SK-N-SH (cell line): ENCODE measurements at regions not wholly inside any gene's neighbourhood (a gene's known extent, or its start where the extent isn't known, plus 50 kb on each side); places are given as distances from the start of the nearest gene placed in this dataset.

Experiments
- CTCF ChIA-PET: fragments of 300-600, 350-600 bp; formaldehyde crosslinking; extraction: SDS; loops from one replicate; lab custom pipeline; 2021; lab: Yijun Ruan, JAX
- POLR2A ChIA-PET: fragments of 350-600 bp; sonication (Branson Sonifier 250); formaldehyde crosslinking; extraction: SDS; loops from one replicate; lab custom pipeline; 2020; ENCODE audit warnings: antibody characterized with exemption, inconsistent platforms; lab: Yijun Ruan, JAX
- DNase-seq: peaks from one replicate; pipeline ENCODE4 v3.0.0; 2012
- H2AFZ ChIP-seq: fragments of 200-600 bp; sonication (generic); 2 replicates; pipeline ENCODE4 v1.8.1; 2016; ENCODE audit warnings: antibody characterized with exemption, mild to moderate bottlenecking, low read depth
- H3F3A ChIP-seq: fragments of 200-600 bp; sonication (generic); replicated peaks from 2 replicates; pipeline ENCODE3; 2016; ENCODE audit warnings: antibody characterized with exemption, mild to moderate bottlenecking; ENCODE audit not compliant: insufficient read depth
- H3K27ac ChIP-seq, 2 experiments: fragments of 200-500 bp in 1 of 2; fragments of 200-600 bp in 1 of 2; sonication (Bioruptor generic) in 1 of 2; sonication (generic), shearing (Covaris generic) in 1 of 2; 2 replicates each; pipeline versions ENCODE4 v1.5.1 to v1.6.1; 2014 to 2016; ENCODE audit warnings: low read depth in 2 of 2, inconsistent platforms in 1 of 2, low read length in 1 of 2, mild to moderate bottlenecking in 1 of 2, mixed read lengths in 1 of 2
- H3K27me3 ChIP-seq: fragments of 200-600 bp; sonication (generic), shearing (Covaris generic); 2 replicates; pipeline ENCODE4 v1.6.1; 2016; ENCODE audit warnings: mixed run types; ENCODE audit not compliant: insufficient read depth
- H3K36me3 ChIP-seq, 2 experiments: fragments of 200-500 bp in 1 of 2; fragments of 200-600 bp in 1 of 2; sonication (Bioruptor generic) in 1 of 2; sonication (generic) in 1 of 2; replicated peaks in 1 of 2; 2 replicates each; pipeline versions ENCODE3 to v1.5.1; 2014 to 2016; ENCODE audit warnings: low read length in 1 of 2, mild to moderate bottlenecking in 1 of 2; ENCODE audit not compliant: insufficient read depth in 2 of 2, control insufficient read depth in 1 of 2
- H3K4me1 ChIP-seq, 2 experiments: fragments of 200-500 bp in 1 of 2; fragments of 200-600 bp in 1 of 2; sonication (Bioruptor generic) in 1 of 2; sonication (generic), shearing (Covaris generic) in 1 of 2; 2 replicates each; pipeline versions ENCODE4 v1.5.1 to v1.6.1; 2014 to 2016; ENCODE audit warnings: low read depth in 1 of 2, low read length in 1 of 2, mixed run types in 1 of 2; ENCODE audit not compliant: insufficient read depth in 2 of 2, control insufficient read depth in 1 of 2
- H3K4me2 ChIP-seq: fragments of 200-600 bp; sonication (generic), shearing (Covaris generic); 2 replicates; pipeline ENCODE4 v1.6.1; 2017; ENCODE audit warnings: mixed run types
- H3K4me3 ChIP-seq, 2 experiments: fragments of 200-500 bp in 1 of 2; fragments of 200-600 bp in 1 of 2; sonication (Bioruptor generic) in 1 of 2; sonication (generic), shearing (Covaris generic) in 1 of 2; 2 replicates each; pipeline versions ENCODE4 v1.5.1 to v1.8.1; 2014 to 2016; ENCODE audit warnings: low read depth in 2 of 2, inconsistent platforms in 1 of 2, low read length in 1 of 2, mild to moderate bottlenecking in 1 of 2, mixed read lengths in 1 of 2, moderate library complexity in 1 of 2
- H3K79me2 ChIP-seq: fragments of 200-600 bp; sonication (generic); 2 replicates; pipeline ENCODE4 v1.8.1; 2017; ENCODE audit warnings: mild to moderate bottlenecking; ENCODE audit not compliant: insufficient read depth
- H3K9ac ChIP-seq: fragments of 200-600 bp; sonication (generic); 2 replicates; pipeline ENCODE4 v1.6.1; 2017; ENCODE audit warnings: mixed run types
- H3K9me2 ChIP-seq: fragments of 200-600 bp; sonication (generic); 2 replicates; pipeline ENCODE4 v1.6.1; 2017; ENCODE audit warnings: mixed run types
- H3K9me3 ChIP-seq: fragments of 200-600 bp; sonication (generic); 2 replicates; pipeline ENCODE4 v1.6.1; 2017; ENCODE audit warnings: mixed run types, mild to moderate bottlenecking, moderate library complexity
- H4K20me1 ChIP-seq: fragments of 200-600 bp; sonication (generic); 2 replicates; pipeline ENCODE4 v1.6.1; 2017; ENCODE audit warnings: mild to moderate bottlenecking, mixed run types; ENCODE audit not compliant: insufficient read depth
- ELF1 ChIP-seq: IDR thresholded peaks from 2 replicates; pipeline ENCODE4 v1.4.0; 2012
- EP300 ChIP-seq, 2 experiments: IDR thresholded peaks; 2 replicates each; pipeline versions ENCODE4 v1.4.0 to v1.6.1; 2012; ENCODE audit warnings: borderline replicate concordance in 1 of 2, low read depth in 1 of 2, low read length in 1 of 2
- EZH2phosphoT487 ChIP-seq: fragments of 200-600 bp; sonication (generic); IDR thresholded peaks from 2 replicates; pipeline ENCODE4 v1.6.1; 2017; ENCODE audit warnings: low read depth, mixed run types, mild to moderate bottlenecking, antibody characterized with exemption, moderate library complexity, borderline replicate concordance
- FOSL2 ChIP-seq: IDR thresholded peaks from 2 replicates; pipeline ENCODE4 v1.4.0; 2012; ENCODE audit warnings: low read depth, mild to moderate bottlenecking, moderate library complexity, borderline replicate concordance
- FOXM1 ChIP-seq: IDR thresholded peaks from 2 replicates; pipeline ENCODE4 v1.4.0; 2012; ENCODE audit warnings: low read depth, mild to moderate bottlenecking
- GABPA ChIP-seq: IDR thresholded peaks from 2 replicates; pipeline ENCODE4 v1.4.0; 2012; ENCODE audit warnings: low read depth, mild to moderate bottlenecking
- MAX ChIP-seq: IDR thresholded peaks from 2 replicates; pipeline ENCODE4 v1.4.0; 2012; ENCODE audit warnings: low read depth
- MEF2A ChIP-seq: IDR thresholded peaks from 2 replicates; pipeline ENCODE4 v1.4.0; 2012; ENCODE audit warnings: low read depth, borderline replicate concordance
- MXI1 ChIP-seq: IDR thresholded peaks from 2 replicates; pipeline ENCODE4 v1.6.1; 2012; ENCODE audit warnings: mild to moderate bottlenecking, low read depth, low read length, improper control_type of control experiment
- NFIC ChIP-seq: IDR thresholded peaks from 2 replicates; pipeline ENCODE4 v1.4.0; 2012; ENCODE audit warnings: borderline replicate concordance
- NRF1 ChIP-seq: IDR thresholded peaks from 2 replicates; pipeline ENCODE4 v1.6.1; 2012; ENCODE audit warnings: low read depth, mild to moderate bottlenecking, low read length
- RAD21 ChIP-seq: IDR thresholded peaks from 2 replicates; pipeline ENCODE4 v1.6.1; 2012; ENCODE audit warnings: mild to moderate bottlenecking, low read length
- RCOR1 ChIP-seq: fragments of 150-350 bp; IDR thresholded peaks from 2 replicates; pipeline ENCODE4 v1.6.1; 2017; ENCODE audit warnings: antibody characterized with exemption, low read length
- RFX5 ChIP-seq: IDR thresholded peaks from 2 replicates; pipeline ENCODE4 v1.6.1; 2012; ENCODE audit warnings: mild to moderate bottlenecking, improper control_type of control experiment, low read length
- SMC3 ChIP-seq: IDR thresholded peaks from 2 replicates; pipeline ENCODE4 v1.6.1; 2012; ENCODE audit warnings: low read depth, low read length, improper control_type of control experiment
- USF1 ChIP-seq: IDR thresholded peaks from 2 replicates; pipeline ENCODE4 v1.4.0; 2012; ENCODE audit warnings: low read depth, borderline replicate concordance
- USF2 ChIP-seq: fragments of 150-350 bp; IDR thresholded peaks from 2 replicates; pipeline ENCODE4 v1.6.1; 2017; ENCODE audit warnings: antibody characterized with exemption, low read length, low read depth, borderline replicate concordance
- ZBTB33 ChIP-seq: IDR thresholded peaks from 2 replicates; pipeline ENCODE4 v1.4.0; 2012; ENCODE audit warnings: low read depth, borderline replicate concordance
- WGBS: methylation state at CpG from one replicate; pipeline ENCODE4 v1.1.6; 2017; ENCODE audit warnings: low lambda C conversion rate; 5-methylcytosine and 5-hydroxymethylcytosine counted together
- TF ChIP-seq, protein P1 (sequence below): IDR thresholded peaks from 2 replicates; pipeline ENCODE4 v1.6.1; 2012; ENCODE audit warnings: mild to moderate bottlenecking, low read depth, low read length, moderate library complexity
- TF ChIP-seq, protein P2 (sequence below): IDR thresholded peaks from 2 replicates; pipeline ENCODE4; 2012
- TF ChIP-seq, protein P3 (sequence below): fragments of 200-600 bp; sonication (generic); IDR thresholded peaks from 2 replicates; pipeline ENCODE4 v1.6.1; 2017; ENCODE audit warnings: antibody characterized with exemption, mild to moderate bottlenecking, moderate library complexity

DNA sequence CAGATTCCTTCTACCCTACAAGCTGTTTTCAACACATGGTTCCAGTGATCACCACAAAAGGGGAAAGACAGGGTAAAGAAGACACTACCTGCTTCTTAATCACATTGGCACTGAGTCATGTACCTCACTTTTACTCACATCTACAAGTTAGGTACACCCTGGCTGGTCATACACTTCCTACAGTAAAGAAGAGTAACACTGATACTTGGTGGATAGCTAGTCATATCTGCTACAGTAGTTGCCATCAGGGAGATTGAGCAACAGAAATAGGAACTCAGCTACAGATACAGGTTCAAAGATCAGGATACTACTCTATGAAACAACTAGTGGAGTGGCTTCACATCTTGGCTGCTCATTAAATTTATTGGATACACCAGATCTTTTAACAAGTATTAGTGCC is 105.4 kb upstream of the DIAPH2 start (continued):
- TF ChIP-seq ZBTB33: no peak
- TF ChIP-seq ELF1: no peak

DNA sequence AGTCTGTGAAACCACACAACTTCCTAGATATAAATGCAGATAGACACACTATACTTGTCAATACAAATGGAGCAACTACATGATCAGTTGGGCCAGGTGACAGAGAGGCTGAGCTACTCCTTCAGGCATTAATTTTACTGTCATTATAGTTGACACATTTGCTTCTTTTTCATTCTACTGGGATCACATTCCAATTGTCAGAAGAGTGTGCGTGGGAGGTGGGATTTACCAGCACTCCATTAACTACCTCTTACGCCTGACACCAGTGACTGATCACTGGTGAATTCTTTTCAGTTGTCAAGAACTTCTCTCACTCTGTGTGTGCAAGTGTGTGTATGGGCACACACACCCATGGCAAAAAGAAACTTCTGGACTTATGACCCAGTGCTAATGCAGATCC is 94.2 kb upstream of the DIAPH2 start:
- H3K9me3 ChIP-seq: no peaks in the 10 kb centered on the region
- no peak overlapping the region for H3K4me3 ChIP-seq
- H4K20me1 ChIP-seq: no peaks in the 10 kb centered on the region
- no peaks in the 10 kb centered on the region for H3K79me2 ChIP-seq
- POLR2A ChIA-PET: no interaction called here
- no peak overlapping the region for H3K9ac ChIP-seq
- H3K4me2 ChIP-seq: no peak overlapping the region
- H3F3A ChIP-seq: no peaks in the 10 kb centered on the region
- CTCF ChIA-PET: no interaction called here
- WGBS: 34% methylated on average over 2 of the region's 2 CpGs
- DNase-seq: no peak
- H3K36me3 ChIP-seq: no peaks in the 10 kb centered on the region
- H3K4me1 ChIP-seq: no peaks in the 10 kb centered on the region
- H2AFZ ChIP-seq: no peak overlapping the region
- no peaks in the 10 kb centered on the region for H3K9me2 ChIP-seq
- TF ChIP-seq EP300 (IDR thresholded peaks at IDR 0.05; ENCODE audit: borderline replicate concordance in 1 of 2, low read depth in 1 of 2, low read length in 1 of 2) (no peak), FOXM1 (no peak), ELF1 (no peak), EZH2phosphoT487 (no peak), SMC3 (no peak), NFIC (no peak), RFX5 (no peak), GABPA (no peak), RCOR1 (no peak), MAX (no peak), USF1 (no peak), MXI1 (no peak), NRF1 (no peak), USF2 (no peak), MEF2A (no peak), FOSL2 (no peak), RAD21 (no peak)
- TF ChIP-seq, protein P1, sequence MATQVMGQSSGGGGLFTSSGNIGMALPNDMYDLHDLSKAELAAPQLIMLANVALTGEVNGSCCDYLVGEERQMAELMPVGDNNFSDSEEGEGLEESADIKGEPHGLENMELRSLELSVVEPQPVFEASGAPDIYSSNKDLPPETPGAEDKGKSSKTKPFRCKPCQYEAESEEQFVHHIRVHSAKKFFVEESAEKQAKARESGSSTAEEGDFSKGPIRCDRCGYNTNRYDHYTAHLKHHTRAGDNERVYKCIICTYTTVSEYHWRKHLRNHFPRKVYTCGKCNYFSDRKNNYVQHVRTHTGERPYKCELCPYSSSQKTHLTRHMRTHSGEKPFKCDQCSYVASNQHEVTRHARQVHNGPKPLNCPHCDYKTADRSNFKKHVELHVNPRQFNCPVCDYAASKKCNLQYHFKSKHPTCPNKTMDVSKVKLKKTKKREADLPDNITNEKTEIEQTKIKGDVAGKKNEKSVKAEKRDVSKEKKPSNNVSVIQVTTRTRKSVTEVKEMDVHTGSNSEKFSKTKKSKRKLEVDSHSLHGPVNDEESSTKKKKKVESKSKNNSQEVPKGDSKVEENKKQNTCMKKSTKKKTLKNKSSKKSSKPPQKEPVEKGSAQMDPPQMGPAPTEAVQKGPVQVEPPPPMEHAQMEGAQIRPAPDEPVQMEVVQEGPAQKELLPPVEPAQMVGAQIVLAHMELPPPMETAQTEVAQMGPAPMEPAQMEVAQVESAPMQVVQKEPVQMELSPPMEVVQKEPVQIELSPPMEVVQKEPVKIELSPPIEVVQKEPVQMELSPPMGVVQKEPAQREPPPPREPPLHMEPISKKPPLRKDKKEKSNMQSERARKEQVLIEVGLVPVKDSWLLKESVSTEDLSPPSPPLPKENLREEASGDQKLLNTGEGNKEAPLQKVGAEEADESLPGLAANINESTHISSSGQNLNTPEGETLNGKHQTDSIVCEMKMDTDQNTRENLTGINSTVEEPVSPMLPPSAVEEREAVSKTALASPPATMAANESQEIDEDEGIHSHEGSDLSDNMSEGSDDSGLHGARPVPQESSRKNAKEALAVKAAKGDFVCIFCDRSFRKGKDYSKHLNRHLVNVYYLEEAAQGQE: no peak
- TF ChIP-seq, protein P2, sequence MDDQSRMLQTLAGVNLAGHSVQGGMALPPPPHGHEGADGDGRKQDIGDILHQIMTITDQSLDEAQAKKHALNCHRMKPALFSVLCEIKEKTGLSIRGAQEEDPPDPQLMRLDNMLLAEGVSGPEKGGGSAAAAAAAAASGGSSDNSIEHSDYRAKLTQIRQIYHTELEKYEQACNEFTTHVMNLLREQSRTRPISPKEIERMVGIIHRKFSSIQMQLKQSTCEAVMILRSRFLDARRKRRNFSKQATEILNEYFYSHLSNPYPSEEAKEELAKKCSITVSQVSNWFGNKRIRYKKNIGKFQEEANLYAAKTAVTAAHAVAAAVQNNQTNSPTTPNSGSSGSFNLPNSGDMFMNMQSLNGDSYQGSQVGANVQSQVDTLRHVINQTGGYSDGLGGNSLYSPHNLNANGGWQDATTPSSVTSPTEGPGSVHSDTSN: no peak
- TF ChIP-seq, protein P3, sequence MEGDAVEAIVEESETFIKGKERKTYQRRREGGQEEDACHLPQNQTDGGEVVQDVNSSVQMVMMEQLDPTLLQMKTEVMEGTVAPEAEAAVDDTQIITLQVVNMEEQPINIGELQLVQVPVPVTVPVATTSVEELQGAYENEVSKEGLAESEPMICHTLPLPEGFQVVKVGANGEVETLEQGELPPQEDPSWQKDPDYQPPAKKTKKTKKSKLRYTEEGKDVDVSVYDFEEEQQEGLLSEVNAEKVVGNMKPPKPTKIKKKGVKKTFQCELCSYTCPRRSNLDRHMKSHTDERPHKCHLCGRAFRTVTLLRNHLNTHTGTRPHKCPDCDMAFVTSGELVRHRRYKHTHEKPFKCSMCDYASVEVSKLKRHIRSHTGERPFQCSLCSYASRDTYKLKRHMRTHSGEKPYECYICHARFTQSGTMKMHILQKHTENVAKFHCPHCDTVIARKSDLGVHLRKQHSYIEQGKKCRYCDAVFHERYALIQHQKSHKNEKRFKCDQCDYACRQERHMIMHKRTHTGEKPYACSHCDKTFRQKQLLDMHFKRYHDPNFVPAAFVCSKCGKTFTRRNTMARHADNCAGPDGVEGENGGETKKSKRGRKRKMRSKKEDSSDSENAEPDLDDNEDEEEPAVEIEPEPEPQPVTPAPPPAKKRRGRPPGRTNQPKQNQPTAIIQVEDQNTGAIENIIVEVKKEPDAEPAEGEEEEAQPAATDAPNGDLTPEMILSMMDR: no peak
- H3K27me3 ChIP-seq: no peaks in the 10 kb centered on the region
- H3K27ac ChIP-seq: no peak overlapping the region
